K562 (cell line): ENCODE measurements at regions not wholly inside any gene's neighbourhood (a gene's known extent, or its start where the extent isn't known, plus 50 kb on each side); places are given as distances from the start of the nearest gene placed in this dataset.

Experiments used
- ATAC-seq: fragments of 200-7000 bp; cut with Tn5 transposase; 3 replicates; pipeline ENCODE4 v1.9.1; 2020; ENCODE audit warnings: moderate library complexity
- BruUV-seq: library from RNA; stranded (reverse); fragments of 400-500 nt; replicated peaks from 2 replicates; lab custom pipeline; 2021; lab: Mats Ljungman, UMichigan
- CTCF ChIA-PET: fragments of 300-600 bp; formaldehyde crosslinking; extraction: SDS; loops from one replicate; lab custom pipeline; 2021; ENCODE audit warnings: low intra/inter-chr PET ratio; lab: Yijun Ruan, JAX
- POLR2A ChIA-PET: fragments of 300-600, 350-650 bp; sonication (Branson Sonifier 250); formaldehyde crosslinking; extraction: SDS; loops from one replicate; lab custom pipeline; 2021; ENCODE audit warnings: antibody characterized with exemption, inconsistent platforms; lab: Yijun Ruan, JAX
- DNase-seq, 4 experiments: peaks; one replicate each; pipeline versions ENCODE4 v3.0.0 to v3.0.0-alpha.2; 2011 to 2018; ENCODE audit warnings: low spot score in 3 of 4, mixed read lengths in 3 of 4; ENCODE audit errors: extremely low read depth in 1 of 4
- FAIRE-seq: peaks from 2 replicates; lab custom pipeline; 2011; peaks lifted over from hg19 to GRCh38; lab: Jason Lieb, UNC
- H2AFZ ChIP-seq: 2 replicates; pipeline ENCODE4 v1.6.0; 2011; ENCODE audit warnings: low read depth, low read length, control low read depth, inconsistent platforms
- H3K27ac ChIP-seq: fragments of 200-600 bp; 3 replicates; pipeline ENCODE4 v1.8.0; 2011; ENCODE audit warnings: low read depth, mild to moderate bottlenecking, control low read depth, inconsistent platforms, low read length, moderate library complexity, mixed read lengths; ENCODE audit errors: extremely low read depth
- H3K27me3 ChIP-seq, 2 experiments: fragments of 300-600 bp in 1 of 2; 2 replicates in 1 of 2; 3 replicates in 1 of 2; pipeline versions ENCODE4 v1.6.0 to v1.8.0; 2011; ENCODE audit warnings: inconsistent platforms in 2 of 2, low read length in 2 of 2, mild to moderate bottlenecking in 1 of 2, mixed read lengths in 1 of 2, moderate library complexity in 1 of 2; ENCODE audit not compliant: control insufficient read depth in 2 of 2, insufficient read depth in 2 of 2
- H3K36me3 ChIP-seq: fragments of 300-600 bp; 3 replicates; pipeline ENCODE4 v1.8.0; 2011; ENCODE audit warnings: mild to moderate bottlenecking, low read length, inconsistent platforms; ENCODE audit not compliant: control insufficient read depth, insufficient read depth
- H3K4me1 ChIP-seq, 2 experiments: fragments of 200-600 bp in 1 of 2; replicated peaks in 1 of 2; 2 replicates in 1 of 2; 3 replicates in 1 of 2; pipeline versions ENCODE4 v1.5.1 to v1.8.0; 2011; ENCODE audit warnings: inconsistent platforms in 2 of 2, low read length in 2 of 2, mild to moderate bottlenecking in 1 of 2, mixed read lengths in 1 of 2, moderate library complexity in 1 of 2; ENCODE audit not compliant: control insufficient read depth in 2 of 2, insufficient read depth in 2 of 2
- H3K4me2 ChIP-seq: 2 replicates; pipeline ENCODE4 v1.6.1; 2011; ENCODE audit warnings: low read length, control low read depth, inconsistent platforms, mixed read lengths; ENCODE audit not compliant: insufficient read depth
- H3K4me3 ChIP-seq: fragments of 200-600 bp; sonication (generic), shearing (Covaris generic); 2 replicates; pipeline ENCODE4 v1.5.1; 2016; ENCODE audit warnings: control low read depth, inconsistent platforms
- H3K79me2 ChIP-seq: fragments of 200-600 bp; 3 replicates; pipeline ENCODE4 v1.8.0; 2011; ENCODE audit warnings: low read length, inconsistent platforms; ENCODE audit not compliant: control insufficient read depth, insufficient read depth
- H3K9ac ChIP-seq, 2 experiments: 2 replicates each; pipeline versions ENCODE4 v1.6.0 to v1.6.1; 2011; ENCODE audit warnings: low read depth in 2 of 2, low read length in 2 of 2, control low read depth in 1 of 2, inconsistent platforms in 1 of 2, mild to moderate bottlenecking in 1 of 2, mixed read lengths in 1 of 2; ENCODE audit not compliant: insufficient read depth in 1 of 2
- H3K9me1 ChIP-seq: one replicate; pipeline ENCODE4 v1.6.0; 2011; ENCODE audit warnings: inconsistent platforms, mild to moderate bottlenecking, low read length, moderate library complexity; ENCODE audit not compliant: control insufficient read depth, insufficient read depth
- H3K9me3 ChIP-seq: replicated peaks from 2 replicates; pipeline ENCODE4 v1.5.1; 2011; ENCODE audit warnings: low read depth, low read length, inconsistent platforms; ENCODE audit not compliant: control insufficient read depth, insufficient read depth
- H4K20me1 ChIP-seq: replicated peaks from 2 replicates; pipeline ENCODE4 v1.6.1; 2011; ENCODE audit warnings: low read length, inconsistent platforms, mixed read lengths; ENCODE audit not compliant: control insufficient read depth, insufficient read depth
- ATF2 ChIP-seq: sonication (generic); formaldehyde crosslinking; IDR thresholded peaks from 2 replicates; pipeline ENCODE4 v1.8.1; 2022; ENCODE audit warnings: missing genetic modification reagents
- FUS ChIP-seq: fragments of 200-400 bp; formaldehyde crosslinking; optimal IDR thresholded peaks from 2 replicates; pipeline ENCODE3; 2017; ENCODE audit warnings: low read depth, low read length
- HLTF ChIP-seq: fragments of 450-650 bp; IDR thresholded peaks from 2 replicates; pipeline ENCODE4 v1.6.1; 2016
- HMBOX1 ChIP-seq: sonication (generic); IDR thresholded peaks from 2 replicates; pipeline ENCODE4 v1.6.1; 2016
- MCM5 ChIP-seq: fragments of 450-650 bp; IDR thresholded peaks from 2 replicates; pipeline ENCODE4 v1.6.1; 2016; ENCODE audit warnings: low read depth
- NR2F6 ChIP-seq: fragments of 450-650 bp; formaldehyde crosslinking; IDR thresholded peaks from 2 replicates; pipeline ENCODE4 v1.4.0; 2020; ENCODE audit warnings: mild to moderate bottlenecking
- RNF2 ChIP-seq: sonication (generic); IDR thresholded peaks from 2 replicates; pipeline ENCODE4 v1.6.1; 2016
- STAT6 ChIP-seq: sonication (generic); formaldehyde crosslinking; IDR thresholded peaks from 2 replicates; pipeline ENCODE4 v1.8.1; 2023; ENCODE audit warnings: mild to moderate bottlenecking, missing genetic modification reagents
- U2AF1 ChIP-seq: fragments of 200-400 bp; formaldehyde crosslinking; optimal IDR thresholded peaks from 2 replicates; pipeline ENCODE3; 2017; ENCODE audit warnings: mild to moderate bottlenecking, low read depth, low read length, moderate library complexity
- ZNF586 ChIP-seq: fragments of 450-650 bp; formaldehyde crosslinking; conservative IDR thresholded peaks from 2 replicates; pipeline ENCODE4 v1.4.0; 2020; ENCODE audit warnings: mild to moderate bottlenecking, moderate library complexity
- ZNF589 ChIP-seq: fragments of 200-800 bp; sonication (Bioruptor generic); IDR thresholded peaks from 2 replicates; pipeline ENCODE4 v1.6.1; 2016; ENCODE audit warnings: low read depth, missing genetic modification characterization, missing compliant biosample characterization
- WGBS: fragments of 100-300 bp; shearing (Covaris generic); methylation state at CpG from one replicate; pipeline ENCODE4 v1.1.6; 2016; ENCODE audit warnings: low coverage, mixed read lengths; ENCODE audit not compliant: insufficient coverage; ENCODE audit errors: missing lambda C conversion rate; 5-methylcytosine and 5-hydroxymethylcytosine counted together
- in situ Hi-C: fragments of 300-500 bp; cut with MboI; formaldehyde crosslinking; loops from 4 replicates; pipeline ENCODE4 v1.15.0; 2018; ENCODE audit warnings: inconsistent platforms, mixed read lengths
- intact Hi-C: fragments of 100-400 bp; cut with micrococcal nuclease; formaldehyde crosslinking; loops from 2 replicates; pipeline ENCODE4 v1.14.2; 2022
- TF ChIP-seq, protein P1 (sequence below): sonication (generic); formaldehyde crosslinking; IDR thresholded peaks from 2 replicates; pipeline ENCODE4 v1.8.0; 2023; ENCODE audit warnings: mild to moderate bottlenecking, missing genetic modification reagents

GRCh38 chr10:131650169-131650705, 250.6 kb upstream of the PPP2R2D start:
- in situ Hi-C loops (no loop called here), intact Hi-C loops (no loop called here)
- no peaks in the 10 kb centered on the region for H3K79me2 ChIP-seq
- DNase-seq: no peak
- 0% methylated on average over 9 of the region's 12 CpGs for WGBS
- no peak overlapping the region for H3K9ac ChIP-seq
- H2AFZ ChIP-seq: no peak overlapping the region
- ChIA-PET CTCF (no interaction called here), POLR2A (no interaction called here)
- no peak overlapping the region for H3K4me3 ChIP-seq
- H3K27me3 ChIP-seq: peaks cover under 1 to 48% of the 10 kb centered on the region in 2 experiments; a peak in 4 of 5 replicates
- H3K27ac ChIP-seq: no peak overlapping the region
- no peaks in the 10 kb centered on the region for H3K36me3 ChIP-seq
- no peak overlapping the region for H3K4me2 ChIP-seq
- BruUV-seq: no TSS peak
- H3K4me1 ChIP-seq: no peaks in the 10 kb centered on the region
- H3K9me1 ChIP-seq: no peaks in the 10 kb centered on the region
- FAIRE-seq: no peak
- no peaks in the 10 kb centered on the region for H4K20me1 ChIP-seq
- H3K9me3 ChIP-seq: no peaks in the 10 kb centered on the region
- no peak for ATAC-seq
- TF ChIP-seq FUS: no peak
- no peak for TF ChIP-seq STAT6 (CRISPR knock-in tag)
- no peak for TF ChIP-seq RNF2
- TF ChIP-seq U2AF1: no peak
- no peak for TF ChIP-seq ATF2 (CRISPR knock-in tag)
- TF ChIP-seq, protein P1, sequence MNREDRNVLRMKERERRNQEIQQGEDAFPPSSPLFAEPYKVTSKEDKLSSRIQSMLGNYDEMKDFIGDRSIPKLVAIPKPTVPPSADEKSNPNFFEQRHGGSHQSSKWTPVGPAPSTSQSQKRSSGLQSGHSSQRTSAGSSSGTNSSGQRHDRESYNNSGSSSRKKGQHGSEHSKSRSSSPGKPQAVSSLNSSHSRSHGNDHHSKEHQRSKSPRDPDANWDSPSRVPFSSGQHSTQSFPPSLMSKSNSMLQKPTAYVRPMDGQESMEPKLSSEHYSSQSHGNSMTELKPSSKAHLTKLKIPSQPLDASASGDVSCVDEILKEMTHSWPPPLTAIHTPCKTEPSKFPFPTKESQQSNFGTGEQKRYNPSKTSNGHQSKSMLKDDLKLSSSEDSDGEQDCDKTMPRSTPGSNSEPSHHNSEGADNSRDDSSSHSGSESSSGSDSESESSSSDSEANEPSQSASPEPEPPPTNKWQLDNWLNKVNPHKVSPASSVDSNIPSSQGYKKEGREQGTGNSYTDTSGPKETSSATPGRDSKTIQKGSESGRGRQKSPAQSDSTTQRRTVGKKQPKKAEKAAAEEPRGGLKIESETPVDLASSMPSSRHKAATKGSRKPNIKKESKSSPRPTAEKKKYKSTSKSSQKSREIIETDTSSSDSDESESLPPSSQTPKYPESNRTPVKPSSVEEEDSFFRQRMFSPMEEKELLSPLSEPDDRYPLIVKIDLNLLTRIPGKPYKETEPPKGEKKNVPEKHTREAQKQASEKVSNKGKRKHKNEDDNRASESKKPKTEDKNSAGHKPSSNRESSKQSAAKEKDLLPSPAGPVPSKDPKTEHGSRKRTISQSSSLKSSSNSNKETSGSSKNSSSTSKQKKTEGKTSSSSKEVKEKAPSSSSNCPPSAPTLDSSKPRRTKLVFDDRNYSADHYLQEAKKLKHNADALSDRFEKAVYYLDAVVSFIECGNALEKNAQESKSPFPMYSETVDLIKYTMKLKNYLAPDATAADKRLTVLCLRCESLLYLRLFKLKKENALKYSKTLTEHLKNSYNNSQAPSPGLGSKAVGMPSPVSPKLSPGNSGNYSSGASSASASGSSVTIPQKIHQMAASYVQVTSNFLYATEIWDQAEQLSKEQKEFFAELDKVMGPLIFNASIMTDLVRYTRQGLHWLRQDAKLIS: no peak
- no peak for TF ChIP-seq HMBOX1
- TF ChIP-seq ZNF589 (CRISPR knock-in tag): no peak
- TF ChIP-seq MCM5: no peak
- TF ChIP-seq NR2F6 (CRISPR knock-in tag): no peak
- TF ChIP-seq ZNF586: no peak
- TF ChIP-seq HLTF: no peak
